ENCODE measurements at regions not wholly inside any gene's neighbourhood (a gene's known extent, or its start where the extent isn't known, plus 50 kb on each side); places are given as distances from the start of the nearest gene placed in this dataset.
"Not testable (repeated sequence)": the region's sequence is repeated elsewhere in the genome, so short reads cannot be mapped to it uniquely, and the experiment has no call there.

- DNase-seq = no peak
- Histone ChIP-seq H3K36me3 (ENCODE audit: control insufficient read depth, insufficient read depth, low read length) (no peaks in the 10 kb centered on the region), H3K9me3 (ENCODE audit: control insufficient read depth, low read length) (no peaks in the 10 kb centered on the region), H3K4me3 (ENCODE audit: low read length) (no peak overlapping the region), H3K9ac (ENCODE audit: extremely low read depth, low read length, poor library complexity, severe bottlenecking) (no peak overlapping the region), H3K27ac (ENCODE audit: low read depth, low read length) (no peak overlapping the region), H3K27me3 (ENCODE audit: control insufficient read depth, insufficient read depth, low read length, poor library complexity, severe bottlenecking) (no peaks in the 10 kb centered on the region), H3K4me1 (ENCODE audit: control insufficient read depth, insufficient read depth, low read length) (peaks cover 3% of the 10 kb centered on the region)
- no peaks in the 10 kb centered on the region for H3K36me3 Mint-ChIP-seq (ENCODE audit: low read depth)
- no peak for TF ChIP-seq CTCF (conservative IDR thresholded peaks at IDR 0.05)
- H3K4me1 Mint-ChIP-seq = peaks cover 2% of the 10 kb centered on the region
- peaks cover 4% of the 10 kb centered on the region for H3K9me3 Mint-ChIP-seq
- 51 to 66% methylated on average over 4 to 5 of the region's 5 CpGs for WGBS, 2 experiments (ENCODE audit: insufficient coverage in 1 of 2, insufficient read length in 1 of 2)
- H3K4me3 Mint-ChIP-seq = no peak overlapping the region
- H3K27ac Mint-ChIP-seq = no peak overlapping the region
- H3K27me3 Mint-ChIP-seq (ENCODE audit: insufficient read depth) = no peaks in the 10 kb centered on the region
Measured at GRCh38 chr6:29236060-29236459, 65.4 kb downstream of the OR2J2 start.

DNA sequence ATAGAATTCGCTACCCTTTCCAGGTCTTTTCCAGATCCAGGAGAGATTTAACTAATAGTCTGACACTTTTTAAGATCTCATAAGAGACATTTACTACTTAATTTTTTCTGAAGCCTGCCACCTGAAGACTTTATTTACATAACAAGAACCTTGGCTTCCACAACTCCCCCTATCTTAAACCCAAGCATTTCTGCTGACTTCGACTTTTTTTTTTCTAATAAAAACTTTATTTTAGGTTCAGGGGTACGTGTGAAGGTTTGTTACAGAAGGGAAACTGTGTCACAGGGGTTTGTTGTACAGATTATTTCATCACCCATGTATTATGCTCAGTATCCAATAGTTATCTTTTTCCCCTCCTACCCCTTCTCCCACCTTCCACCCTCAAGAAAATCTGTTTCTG is 64.9 kb upstream of the OR14J1 start:
- Histone ChIP-seq H3K27me3 (ENCODE audit: control insufficient read depth, insufficient read depth, low read length, poor library complexity, severe bottlenecking) (no peaks in the 10 kb centered on the region), H3K4me1 (ENCODE audit: control insufficient read depth, insufficient read depth, low read length) (peaks cover 3% of the 10 kb centered on the region), H3K9me3 (ENCODE audit: control insufficient read depth, low read length) (no peaks in the 10 kb centered on the region), H3K9ac (ENCODE audit: extremely low read depth, low read length, poor library complexity, severe bottlenecking) (no peak overlapping the region), H3K4me3 (ENCODE audit: low read length) (no peak overlapping the region), H3K36me3 (ENCODE audit: control insufficient read depth, insufficient read depth, low read length) (no peaks in the 10 kb centered on the region), H3K27ac (ENCODE audit: low read depth, low read length) (no peak overlapping the region)
- no peak for DNase-seq
- WGBS, 2 experiments (ENCODE audit: insufficient coverage in 1 of 2, insufficient read length in 1 of 2) = 79% methylated on average over 2 of the region's 3 CpGs; no CpG with 5 or more reads in 1 of the 2 experiments
- H3K4me1 Mint-ChIP-seq = peaks cover 2% of the 10 kb centered on the region
- no peak overlapping the region for H3K4me3 Mint-ChIP-seq
- TF ChIP-seq CTCF (conservative IDR thresholded peaks at IDR 0.05) = no peak
- H3K36me3 Mint-ChIP-seq (ENCODE audit: low read depth) = no peaks in the 10 kb centered on the region
- H3K27ac Mint-ChIP-seq = no peak overlapping the region
- no peaks in the 10 kb centered on the region for H3K27me3 Mint-ChIP-seq (ENCODE audit: insufficient read depth)
- peaks cover 4% of the 10 kb centered on the region for H3K9me3 Mint-ChIP-seq

DNA sequence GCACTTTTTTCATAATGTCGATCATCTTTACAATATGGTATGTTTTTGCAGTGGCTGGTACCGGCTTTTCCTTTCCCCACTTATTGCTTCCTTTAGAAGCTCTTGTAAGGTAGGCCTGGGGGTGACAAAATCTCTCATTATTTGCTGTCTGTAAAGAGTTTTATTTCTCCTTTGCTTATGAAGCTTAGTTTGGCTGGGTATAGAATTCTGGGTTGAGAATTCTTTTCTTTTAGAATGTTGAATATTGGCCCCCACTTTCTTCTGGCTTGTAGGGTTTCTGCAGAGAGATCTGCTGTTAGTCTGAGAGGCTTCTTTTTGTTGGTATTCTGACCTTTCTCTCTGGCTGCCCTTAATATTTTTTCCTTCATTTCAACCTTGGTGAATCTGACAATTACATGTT is 58.5 kb upstream of the OR14J1 start:
- H3K36me3 ChIP-seq (ENCODE audit: control insufficient read depth, insufficient read depth, low read length); H3K4me1 Mint-ChIP-seq; H3K27ac ChIP-seq (ENCODE audit: low read depth, low read length); DNase-seq; H3K4me1 ChIP-seq (ENCODE audit: control insufficient read depth, insufficient read depth, low read length); H3K9me3 ChIP-seq (ENCODE audit: control insufficient read depth, low read length); H3K27me3 ChIP-seq (ENCODE audit: control insufficient read depth, insufficient read depth, low read length, poor library complexity, severe bottlenecking); H3K36me3 Mint-ChIP-seq (ENCODE audit: low read depth); H3K4me3 ChIP-seq (ENCODE audit: low read length); H3K9ac ChIP-seq (ENCODE audit: extremely low read depth, low read length, poor library complexity, severe bottlenecking); H3K27ac Mint-ChIP-seq; H3K27me3 Mint-ChIP-seq (ENCODE audit: insufficient read depth); H3K4me3 Mint-ChIP-seq: not testable (repeated sequence)
- 94% methylated on average over 2 of the region's 2 CpGs; no CpG with 5 or more reads in 1 of the 2 experiments for WGBS, 2 experiments (ENCODE audit: insufficient coverage in 1 of 2, insufficient read length in 1 of 2)
- H3K9me3 Mint-ChIP-seq = peaks cover 40% of the 10 kb centered on the region

All from endodermal cell (in vitro differentiated cells).